ENCODE measurements at regions not wholly inside any gene's neighbourhood (a gene's known extent, or its start where the extent isn't known, plus 50 kb on each side); places are given as distances from the start of the nearest gene placed in this dataset.

DNA sequence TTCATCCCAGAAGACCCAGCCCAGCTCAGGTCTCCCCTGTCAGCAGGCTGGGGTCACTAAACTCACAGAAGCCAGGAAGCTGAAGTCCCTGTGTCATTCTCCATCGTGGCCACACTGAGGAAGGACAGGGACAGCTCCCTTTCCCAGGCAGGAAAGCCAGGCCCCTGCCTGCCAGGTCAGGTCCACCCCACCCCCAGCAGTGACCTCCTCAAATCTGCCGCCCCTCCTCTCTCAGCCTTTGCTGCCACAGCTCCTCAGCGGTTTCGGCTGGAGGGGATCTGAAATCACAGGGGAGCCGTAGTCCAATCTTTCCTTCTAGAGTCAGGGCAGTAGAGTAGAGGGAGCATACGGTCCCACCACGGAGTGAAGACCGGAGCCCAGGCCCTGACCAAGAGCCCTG lies 150.9 kb upstream of the UNC5B start:
- H3K9me3 Mint-ChIP-seq (ENCODE audit: low read depth, unreplicated experiment) = no peaks in the 10 kb centered on the region
- H3K36me3 Mint-ChIP-seq (ENCODE audit: insufficient read depth, unreplicated experiment) = no peaks in the 10 kb centered on the region
- intact Hi-C loops (cut with micrococcal nuclease; ENCODE audit: unreplicated experiment) = no loop called here
- no peak overlapping the region for H3K27ac Mint-ChIP-seq (ENCODE audit: unreplicated experiment)
- CTCF ChIA-PET = no interaction called here
- no TSS peak for BruUV-seq (replicated peaks)
- H3K4me3 Mint-ChIP-seq (ENCODE audit: low read depth, unreplicated experiment) = no peak overlapping the region
- DNase-seq = no peak
- H3K4me1 Mint-ChIP-seq (ENCODE audit: low read depth, unreplicated experiment) = no peaks in the 10 kb centered on the region
- TF ChIP-seq, protein P1, sequence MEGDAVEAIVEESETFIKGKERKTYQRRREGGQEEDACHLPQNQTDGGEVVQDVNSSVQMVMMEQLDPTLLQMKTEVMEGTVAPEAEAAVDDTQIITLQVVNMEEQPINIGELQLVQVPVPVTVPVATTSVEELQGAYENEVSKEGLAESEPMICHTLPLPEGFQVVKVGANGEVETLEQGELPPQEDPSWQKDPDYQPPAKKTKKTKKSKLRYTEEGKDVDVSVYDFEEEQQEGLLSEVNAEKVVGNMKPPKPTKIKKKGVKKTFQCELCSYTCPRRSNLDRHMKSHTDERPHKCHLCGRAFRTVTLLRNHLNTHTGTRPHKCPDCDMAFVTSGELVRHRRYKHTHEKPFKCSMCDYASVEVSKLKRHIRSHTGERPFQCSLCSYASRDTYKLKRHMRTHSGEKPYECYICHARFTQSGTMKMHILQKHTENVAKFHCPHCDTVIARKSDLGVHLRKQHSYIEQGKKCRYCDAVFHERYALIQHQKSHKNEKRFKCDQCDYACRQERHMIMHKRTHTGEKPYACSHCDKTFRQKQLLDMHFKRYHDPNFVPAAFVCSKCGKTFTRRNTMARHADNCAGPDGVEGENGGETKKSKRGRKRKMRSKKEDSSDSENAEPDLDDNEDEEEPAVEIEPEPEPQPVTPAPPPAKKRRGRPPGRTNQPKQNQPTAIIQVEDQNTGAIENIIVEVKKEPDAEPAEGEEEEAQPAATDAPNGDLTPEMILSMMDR (IDR thresholded peaks at IDR 0.05; ENCODE audit: unreplicated experiment) = no peak
- H3K27me3 Mint-ChIP-seq (ENCODE audit: unreplicated experiment) = peaks cover 89% of the 10 kb centered on the region

GRCh38 chr10:71062156-71062555 lies 150.2 kb upstream of the UNC5B start:
- DNase-seq = no peak
- H3K4me1 Mint-ChIP-seq (ENCODE audit: low read depth, unreplicated experiment) = no peaks in the 10 kb centered on the region
- no TSS peak for BruUV-seq (replicated peaks)
- H3K27me3 Mint-ChIP-seq (ENCODE audit: unreplicated experiment) = peaks cover 89% of the 10 kb centered on the region
- H3K9me3 Mint-ChIP-seq (ENCODE audit: low read depth, unreplicated experiment) = no peaks in the 10 kb centered on the region
- CTCF ChIA-PET = interaction anchor here (1.2 kb wide), 1 partner anchor 11 kb away, joined by 3 read pairs; no protein-coding TSS in a partner anchor
- no peaks in the 10 kb centered on the region for H3K36me3 Mint-ChIP-seq (ENCODE audit: insufficient read depth, unreplicated experiment)
- TF ChIP-seq, protein P1 (IDR thresholded peaks at IDR 0.05; ENCODE audit: unreplicated experiment) = no peak
- no peak overlapping the region for H3K4me3 Mint-ChIP-seq (ENCODE audit: low read depth, unreplicated experiment)
- no peak overlapping the region for H3K27ac Mint-ChIP-seq (ENCODE audit: unreplicated experiment)
- intact Hi-C loops (cut with micrococcal nuclease; ENCODE audit: unreplicated experiment) = no loop called here

DNA sequence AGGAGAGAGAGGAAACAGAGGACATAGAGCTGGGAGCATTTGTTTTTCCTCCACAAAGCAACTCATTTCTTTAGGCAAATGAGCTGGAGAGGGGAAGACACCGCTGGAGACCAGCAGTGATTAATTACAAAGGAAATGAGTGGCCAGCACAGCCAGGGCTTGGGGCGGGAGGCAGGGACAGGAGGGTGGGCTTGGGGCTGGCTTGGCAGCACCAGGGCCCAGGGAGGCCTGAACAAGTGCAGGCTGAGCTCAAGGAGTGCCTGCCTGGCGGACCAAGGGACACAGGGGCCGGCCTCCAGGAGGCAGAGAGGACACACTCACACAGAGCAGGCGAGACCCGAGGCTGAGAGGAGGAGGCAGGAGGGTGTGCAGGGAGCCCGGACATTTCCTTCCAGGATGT lies 149.0 kb upstream of the UNC5B start:
- TF ChIP-seq, protein P1 (IDR thresholded peaks at IDR 0.05; ENCODE audit: unreplicated experiment) = no peak
- H3K9me3 Mint-ChIP-seq (ENCODE audit: low read depth, unreplicated experiment) = no peaks in the 10 kb centered on the region
- H3K4me1 Mint-ChIP-seq (ENCODE audit: low read depth, unreplicated experiment) = no peaks in the 10 kb centered on the region
- H3K4me3 Mint-ChIP-seq (ENCODE audit: low read depth, unreplicated experiment) = no peak overlapping the region
- no peaks in the 10 kb centered on the region for H3K36me3 Mint-ChIP-seq (ENCODE audit: insufficient read depth, unreplicated experiment)
- no peak overlapping the region for H3K27ac Mint-ChIP-seq (ENCODE audit: unreplicated experiment)
- peaks cover 80% of the 10 kb centered on the region for H3K27me3 Mint-ChIP-seq (ENCODE audit: unreplicated experiment)
- CTCF ChIA-PET = interaction anchor here (1.5 kb wide), 1 partner anchor 11 kb away, joined by 4 read pairs; no protein-coding TSS in a partner anchor
- no TSS peak for BruUV-seq (replicated peaks)
- DNase-seq = no peak
- intact Hi-C loops (cut with micrococcal nuclease; ENCODE audit: unreplicated experiment) = no loop called here

GRCh38 chr10:71064413-71065118 lies 147.8 kb upstream of the UNC5B start:
- BruUV-seq (replicated peaks) = no TSS peak
- Mint-ChIP-seq H3K4me1 (ENCODE audit: low read depth, unreplicated experiment) (no peaks in the 10 kb centered on the region), H3K4me3 (ENCODE audit: low read depth, unreplicated experiment) (no peak overlapping the region), H3K27me3 (ENCODE audit: unreplicated experiment) (peaks cover 83% of the 10 kb centered on the region), H3K36me3 (ENCODE audit: insufficient read depth, unreplicated experiment) (no peaks in the 10 kb centered on the region), H3K27ac (ENCODE audit: unreplicated experiment) (no peak overlapping the region), H3K9me3 (ENCODE audit: low read depth, unreplicated experiment) (no peaks in the 10 kb centered on the region)
- CTCF ChIA-PET = interaction anchor here (0.8 to 1.5 kb wide), 2 partner anchors 10 to 12 kb away, joined by 3 to 4 read pairs; no protein-coding TSS in a partner anchor
- TF ChIP-seq, protein P1 (IDR thresholded peaks at IDR 0.05; ENCODE audit: unreplicated experiment) = no peak
- intact Hi-C loops (cut with micrococcal nuclease; ENCODE audit: unreplicated experiment) = no loop called here
- no peak for DNase-seq

Measured in Calu3 (cell line).